HG03378 (cell line): ENCODE measurements at regions not wholly inside any gene's neighbourhood (a gene's known extent, or its start where the extent isn't known, plus 50 kb on each side); places are given as distances from the start of the nearest gene placed in this dataset.
"Not testable (repeated sequence)": the region's sequence is repeated elsewhere in the genome, so short reads cannot be mapped to it uniquely, and the experiment has no call there.

Experiments
- ATAC-seq: cut with Tn5 transposase; IDR thresholded peaks from one replicate; pipeline ENCODE4 v1.9.1; 2021; ENCODE audit warnings: mild to moderate bottlenecking, moderate library complexity; ENCODE audit not compliant: unreplicated experiment

DNA sequence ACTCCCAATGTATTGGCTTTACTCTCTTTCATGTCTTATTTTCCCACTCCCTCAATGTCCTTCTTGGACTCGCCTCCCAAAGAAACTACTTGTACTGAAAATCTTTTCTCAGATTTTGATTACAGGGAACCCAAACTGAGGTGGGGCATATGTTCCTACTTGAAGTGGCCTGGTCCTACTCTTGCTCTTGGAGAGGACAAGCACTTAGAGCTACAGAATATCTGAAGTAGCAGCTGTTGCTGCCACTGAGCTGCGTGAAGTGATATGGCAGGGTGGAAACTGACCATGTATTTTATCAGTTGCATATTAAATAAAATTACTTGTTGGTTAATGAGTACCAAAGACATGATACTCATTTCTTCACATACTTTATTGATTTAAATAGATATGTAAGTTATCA lies 129.5 kb downstream of the TSEN15 start:
- ATAC-seq: no peak

DNA sequence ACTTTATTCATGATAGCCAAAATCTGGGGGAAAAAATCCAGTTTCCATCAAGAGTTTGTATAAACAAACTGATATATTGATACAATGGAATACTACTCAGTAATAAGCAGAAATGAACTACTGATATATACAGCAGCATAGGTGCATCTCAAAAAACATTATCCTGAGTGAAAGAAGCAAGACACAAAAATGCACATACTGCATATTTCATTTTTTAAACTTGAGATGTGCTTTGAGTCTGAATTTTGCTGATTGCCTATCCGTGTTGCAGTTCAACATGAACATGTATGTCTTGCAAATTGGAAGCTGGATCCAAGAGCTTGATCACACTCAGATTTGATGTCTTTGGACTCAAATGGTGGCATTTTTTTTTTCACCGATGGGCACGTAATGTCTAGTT lies 132.4 kb downstream of the TSEN15 start:
- no peak for ATAC-seq

DNA sequence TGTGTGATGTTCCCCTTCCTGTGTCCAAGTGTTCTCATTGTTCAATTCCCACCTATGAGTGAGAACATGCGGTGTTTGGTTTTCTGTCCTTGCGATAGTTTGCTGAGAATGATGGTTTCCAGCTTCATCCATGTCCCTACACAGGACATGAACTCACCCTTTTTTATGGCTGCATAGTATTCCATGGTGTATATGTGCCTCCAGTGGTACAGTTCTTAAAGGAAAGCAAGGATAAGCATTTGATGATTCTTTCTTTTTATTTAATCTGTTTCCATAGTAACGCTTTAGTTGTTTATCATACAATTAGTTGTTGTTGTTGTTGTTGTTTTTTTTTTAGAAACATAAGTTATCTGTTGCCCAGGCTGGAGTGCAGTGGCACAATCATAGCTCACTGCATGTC lies 133.1 kb downstream of the TSEN15 start:
- ATAC-seq: not testable (repeated sequence)

DNA sequence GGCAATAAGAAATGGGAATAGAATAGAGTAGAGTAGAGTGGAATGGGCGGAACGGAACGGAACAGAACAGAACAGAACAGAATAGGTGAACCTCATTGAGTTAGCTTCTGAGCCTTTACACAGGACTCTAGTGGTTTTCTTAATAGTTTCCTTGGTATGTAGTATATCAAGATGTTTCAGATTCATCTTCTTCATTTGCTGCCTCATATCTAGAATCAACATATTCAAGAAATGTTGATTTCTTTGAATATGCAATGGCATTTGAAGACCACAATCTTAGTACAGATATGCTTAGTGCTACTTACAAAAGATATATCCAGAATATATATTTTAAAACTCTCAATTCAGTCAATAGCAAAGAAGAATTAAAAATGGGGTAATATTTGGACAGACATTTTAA lies 133.8 kb downstream of the TSEN15 start:
- no peak for ATAC-seq

DNA sequence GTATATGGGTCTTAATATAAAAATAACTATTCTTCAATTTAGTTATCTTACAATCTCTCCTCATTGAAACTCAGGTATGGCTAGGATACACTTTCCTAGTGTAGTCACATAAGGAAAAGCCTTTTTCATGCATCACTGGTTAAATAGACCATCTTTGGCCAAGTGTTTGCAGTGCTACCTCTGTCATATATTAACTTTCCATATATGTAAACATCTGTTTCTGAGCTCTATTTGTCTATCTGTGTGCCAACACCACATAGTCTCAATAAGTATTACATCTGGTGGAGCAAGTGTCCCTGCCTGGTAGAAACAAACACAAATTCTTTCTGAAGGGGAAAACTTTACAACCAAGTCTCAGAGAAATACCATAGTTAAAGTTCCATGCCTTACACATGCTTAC lies 134.6 kb downstream of the TSEN15 start:
- ATAC-seq: no peak

DNA sequence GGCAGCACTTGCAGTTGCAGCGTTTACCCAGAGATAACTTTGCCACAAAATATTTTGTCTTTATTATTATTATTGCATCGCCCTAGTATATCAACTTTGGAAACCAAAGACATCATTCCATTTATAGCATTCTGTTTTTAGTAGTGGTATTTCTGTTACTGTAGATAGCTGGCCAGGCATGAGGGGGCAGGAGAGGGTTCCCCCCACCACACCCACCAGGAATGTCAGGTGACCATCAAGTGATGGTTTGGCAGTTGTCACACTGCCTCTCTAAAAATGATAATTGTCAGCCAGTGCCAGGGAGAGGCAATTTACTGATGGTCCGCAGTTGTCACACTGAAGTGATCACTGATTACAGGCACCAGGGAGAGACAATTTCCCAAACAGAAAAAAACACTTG lies 135.6 kb downstream of the TSEN15 start:
- no peak for ATAC-seq

DNA sequence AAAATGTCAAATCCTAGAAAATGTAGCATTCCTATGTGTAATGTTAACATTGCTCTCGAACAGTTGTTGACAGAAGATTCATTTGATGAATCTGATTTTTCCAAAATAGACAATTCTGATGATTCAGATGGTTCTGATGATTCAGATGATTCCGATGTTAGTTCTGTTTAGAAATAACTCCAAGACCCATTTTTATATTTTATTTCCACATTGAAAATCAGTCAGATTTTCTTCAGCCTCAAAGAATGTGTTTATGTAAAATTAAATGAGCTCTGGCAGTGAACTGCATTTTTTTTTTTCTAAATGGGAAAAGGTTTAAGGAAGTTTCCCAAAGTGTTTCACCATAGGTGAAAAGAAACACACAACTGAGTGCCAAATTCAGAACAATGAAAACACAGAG lies 136.5 kb downstream of the TSEN15 start:
- no peak for ATAC-seq

DNA sequence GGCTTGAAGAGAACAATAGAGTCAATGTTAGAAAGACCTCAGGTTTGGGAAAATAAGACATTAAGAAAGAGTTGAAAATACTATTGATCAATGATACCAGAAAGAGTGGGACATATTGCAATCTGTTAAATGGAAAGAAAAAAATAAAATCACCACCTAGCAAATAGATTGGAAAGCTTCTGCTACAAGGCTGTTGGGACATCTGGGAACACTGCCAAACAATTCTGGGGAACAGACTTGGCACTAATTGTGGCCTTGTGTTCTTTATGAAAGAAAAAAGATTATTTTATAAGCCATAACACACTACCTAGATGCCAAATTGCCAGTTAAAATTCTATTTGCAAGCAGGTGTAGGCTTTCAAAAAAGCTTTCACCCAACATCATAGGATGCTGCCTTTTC lies 137.8 kb downstream of the TSEN15 start:
- no peak for ATAC-seq

DNA sequence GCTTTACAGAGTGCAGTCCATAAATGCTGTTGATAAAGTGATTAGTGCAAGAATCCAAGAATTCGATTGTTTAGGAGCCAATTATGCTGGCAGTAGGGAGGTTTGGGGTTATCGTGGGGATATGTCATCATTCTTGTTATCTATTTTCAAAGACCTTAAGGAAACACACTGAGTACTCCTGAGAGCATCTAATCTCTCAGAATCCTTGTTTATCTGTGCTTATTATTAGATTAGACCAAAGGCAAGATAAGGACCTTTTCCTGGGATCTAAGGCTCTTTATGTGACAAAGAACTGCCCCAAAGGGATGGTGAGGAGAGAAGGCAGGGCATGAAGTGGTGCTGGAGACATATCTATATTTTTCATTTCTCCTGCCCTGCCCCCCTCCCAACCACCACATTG lies 139.1 kb downstream of the TSEN15 start:
- ATAC-seq: no peak

DNA sequence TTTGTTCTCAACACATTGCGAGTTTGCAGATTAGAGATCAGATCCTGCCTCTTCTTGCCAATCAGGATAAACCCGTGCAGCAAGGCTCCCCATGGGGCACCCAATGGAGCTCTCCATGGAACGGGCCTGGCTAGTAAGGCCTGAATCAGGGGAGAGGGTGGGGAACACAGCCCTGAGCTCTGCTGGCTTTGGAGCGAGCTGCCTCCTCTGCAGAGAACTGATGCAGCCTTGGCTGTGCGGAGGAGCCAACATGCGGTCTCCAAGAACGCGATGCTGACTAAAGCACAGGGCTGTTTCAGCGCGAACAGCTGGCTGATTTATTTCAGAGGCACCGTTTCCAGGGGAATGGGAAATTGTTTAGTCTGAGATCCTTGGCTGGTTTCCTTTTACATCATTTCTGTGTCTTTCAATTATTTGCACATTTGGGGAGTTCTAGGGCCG lies 139.7 kb downstream of the TSEN15 start:
- no peak for ATAC-seq

DNA sequence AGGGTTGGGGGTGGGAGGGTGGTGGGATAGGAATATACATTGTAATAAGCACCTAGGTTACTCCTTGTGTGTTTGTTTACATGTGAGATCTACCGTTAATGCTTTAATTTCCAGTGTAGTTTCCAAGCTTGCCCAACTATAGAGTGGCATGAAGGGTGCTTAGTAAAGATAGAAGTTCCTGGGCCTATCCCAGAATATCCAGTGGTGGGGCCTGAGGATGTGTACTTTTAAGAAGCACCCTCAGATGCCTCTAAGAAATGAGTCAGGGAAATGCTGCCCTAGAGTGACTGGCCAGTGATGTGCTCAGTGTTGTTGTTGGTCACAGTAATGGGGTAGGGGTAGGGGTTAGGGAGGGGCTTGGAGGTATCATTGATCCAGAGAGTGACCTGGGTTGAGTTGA lies 141.3 kb downstream of the TSEN15 start:
- no peak for ATAC-seq

DNA sequence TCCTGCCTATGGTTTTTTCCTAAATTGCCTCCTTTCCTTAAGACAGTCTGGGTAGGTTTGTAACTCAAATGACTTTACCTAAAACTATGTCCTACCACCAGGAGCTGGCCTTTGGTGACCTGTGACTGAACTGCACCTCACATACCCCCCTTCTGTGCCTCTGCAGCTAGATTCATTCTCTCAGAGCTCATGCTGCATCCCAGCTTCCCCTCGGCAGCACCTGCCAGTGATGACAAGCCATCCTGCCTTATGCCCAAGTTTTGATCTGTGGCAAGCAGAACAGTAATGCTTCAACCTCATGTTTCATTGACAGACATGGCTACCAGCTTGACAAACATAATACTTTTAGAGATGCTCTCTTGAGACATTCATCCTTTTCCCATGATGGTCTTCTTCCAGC lies 141.9 kb downstream of the TSEN15 start:
- ATAC-seq: no peak

DNA sequence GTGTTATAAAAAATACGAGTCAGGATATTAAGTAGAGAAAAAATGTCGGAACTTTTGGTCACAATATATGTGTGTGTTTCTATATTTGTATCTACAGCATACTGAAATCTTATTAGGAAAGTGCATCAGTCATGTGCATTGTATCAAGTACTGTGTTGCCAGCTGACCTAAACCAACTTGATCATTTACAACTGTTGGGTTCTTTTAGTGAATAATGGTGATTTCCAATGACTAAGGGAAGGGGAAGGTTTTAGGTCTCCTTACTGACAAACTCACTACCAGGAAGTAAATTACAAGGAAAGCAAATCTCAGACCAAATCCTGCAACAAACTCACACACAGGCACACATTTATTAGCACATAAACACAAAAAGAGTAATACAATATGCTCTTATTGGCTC lies 142.7 kb downstream of the TSEN15 start:
- no peak for ATAC-seq

DNA sequence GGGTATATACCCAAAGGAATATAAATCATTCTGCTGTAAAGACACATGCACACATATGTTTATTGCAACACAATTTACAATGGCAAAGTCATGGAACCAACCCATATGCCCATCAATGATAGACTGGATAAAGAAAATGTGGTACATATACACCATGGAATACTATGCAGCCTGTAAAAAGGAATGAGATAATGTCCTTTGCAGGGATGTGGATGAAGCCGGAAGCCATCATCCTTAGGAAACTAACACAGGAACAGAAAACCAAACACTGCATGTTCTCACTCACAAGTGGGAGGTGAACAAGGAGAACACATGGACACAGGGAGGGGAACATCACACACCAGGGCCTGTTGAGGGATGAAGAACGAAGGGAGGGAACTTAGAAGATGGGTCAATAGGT lies 144.2 kb downstream of the TSEN15 start:
- ATAC-seq: not testable (repeated sequence)

DNA sequence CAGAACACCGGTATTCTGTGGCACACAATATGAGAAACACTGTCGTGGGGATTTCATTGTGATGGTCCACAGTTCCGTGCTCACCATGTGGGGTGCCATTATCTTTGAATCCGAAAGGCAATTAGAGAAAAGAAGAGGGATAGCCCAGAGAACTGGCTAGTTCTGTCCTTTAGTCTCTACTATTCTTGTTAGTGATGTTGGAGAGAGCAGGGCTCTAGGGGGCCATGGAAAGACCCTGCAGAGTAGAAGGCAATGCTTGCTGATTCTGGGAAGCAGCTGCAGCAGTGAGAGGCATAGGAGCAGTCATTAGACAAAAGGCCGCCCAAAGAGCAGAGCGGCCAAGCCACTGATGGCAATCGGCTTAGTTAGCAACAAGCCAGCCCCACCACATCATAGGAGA lies 146.3 kb downstream of the TSEN15 start:
- no peak for ATAC-seq

DNA sequence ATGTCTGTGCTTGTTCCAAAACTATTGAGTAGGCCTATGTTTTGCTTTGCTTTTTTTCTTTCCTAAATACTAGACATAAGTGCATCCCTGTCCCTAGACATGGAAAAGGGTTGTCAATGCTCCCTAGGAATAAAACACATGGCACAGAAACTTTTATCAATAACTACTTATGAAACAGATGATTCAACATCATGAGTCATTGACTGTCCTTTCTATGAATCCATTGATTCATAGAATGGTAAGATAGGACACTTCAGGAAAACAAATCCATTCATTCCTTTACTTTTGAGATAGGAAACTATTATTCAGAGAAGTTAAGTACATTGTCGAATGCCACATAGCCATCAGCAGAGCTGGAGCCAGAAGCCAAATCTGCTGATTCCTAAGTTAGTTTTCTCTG lies 147.5 kb downstream of the TSEN15 start:
- no peak for ATAC-seq

DNA sequence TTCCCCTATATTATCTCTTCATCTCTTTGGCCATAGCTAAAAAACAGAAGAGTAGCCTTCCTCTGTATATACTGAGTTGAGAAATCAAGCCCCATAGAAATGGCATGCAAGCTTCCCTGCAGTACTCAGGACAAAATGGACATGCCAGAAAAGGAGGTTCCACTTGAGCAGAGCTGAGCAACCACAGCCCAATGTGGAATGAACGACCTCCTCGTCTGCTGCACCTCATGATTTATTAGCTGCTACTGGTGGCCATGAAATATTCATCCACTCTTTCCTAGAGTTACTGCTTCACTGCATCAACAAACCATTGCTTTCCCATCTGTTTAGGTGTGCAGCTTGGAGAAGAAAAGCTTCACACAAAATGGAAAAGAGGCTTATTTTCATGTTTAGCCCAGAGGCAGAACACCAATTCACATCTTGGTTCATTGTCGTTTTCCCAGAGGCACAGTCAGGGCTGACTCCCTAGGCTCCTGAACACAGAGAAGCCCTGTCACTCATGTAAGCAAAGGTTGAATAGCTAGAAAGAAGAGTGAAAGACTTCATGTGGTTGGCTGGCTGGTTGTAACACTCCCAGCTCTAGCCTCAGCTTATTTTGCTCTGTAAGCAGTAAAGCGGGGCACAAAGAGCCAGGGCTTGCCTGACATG lies 148.0 kb downstream of the TSEN15 start:
- ATAC-seq: no peak

DNA sequence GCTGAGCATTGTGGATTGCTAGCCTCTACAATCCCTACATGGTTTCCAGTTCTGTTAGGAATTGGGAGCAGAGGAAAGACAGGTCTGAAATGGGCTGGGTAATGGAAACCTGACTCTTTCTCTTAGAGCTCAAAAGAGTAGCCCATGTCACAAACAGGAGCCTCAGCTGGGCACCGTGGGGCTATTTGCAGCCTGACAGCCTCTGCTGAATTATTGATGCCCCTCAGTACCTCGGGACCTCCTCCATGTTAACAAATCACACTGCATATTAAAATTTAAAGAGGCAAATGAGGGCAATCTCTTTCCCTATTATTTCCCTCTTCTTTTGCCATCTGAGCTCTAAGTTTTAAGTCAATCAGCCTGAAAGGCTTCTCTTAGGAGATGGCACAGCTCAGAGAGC lies 157.1 kb downstream of the TSEN15 start:
- no peak for ATAC-seq

DNA sequence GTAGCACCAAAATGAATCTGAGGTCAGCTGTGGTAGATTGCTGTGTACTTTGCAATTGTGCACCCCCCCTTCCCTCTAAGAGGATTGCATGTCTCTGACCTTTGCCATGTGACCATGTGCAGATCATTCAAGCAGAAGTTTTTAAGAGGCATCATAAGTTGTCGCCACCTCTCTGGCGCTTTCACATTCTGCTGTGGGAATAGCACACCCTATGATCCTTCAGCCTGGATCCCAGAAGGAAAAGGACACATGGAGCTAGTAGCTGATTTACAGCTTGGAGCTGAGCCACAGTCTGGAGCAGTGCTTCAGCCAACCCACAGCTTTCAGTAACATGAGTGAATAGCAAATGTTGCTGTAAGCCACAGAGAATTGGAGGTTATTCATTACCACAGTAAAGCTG lies 158.5 kb downstream of the TSEN15 start:
- ATAC-seq: no peak

DNA sequence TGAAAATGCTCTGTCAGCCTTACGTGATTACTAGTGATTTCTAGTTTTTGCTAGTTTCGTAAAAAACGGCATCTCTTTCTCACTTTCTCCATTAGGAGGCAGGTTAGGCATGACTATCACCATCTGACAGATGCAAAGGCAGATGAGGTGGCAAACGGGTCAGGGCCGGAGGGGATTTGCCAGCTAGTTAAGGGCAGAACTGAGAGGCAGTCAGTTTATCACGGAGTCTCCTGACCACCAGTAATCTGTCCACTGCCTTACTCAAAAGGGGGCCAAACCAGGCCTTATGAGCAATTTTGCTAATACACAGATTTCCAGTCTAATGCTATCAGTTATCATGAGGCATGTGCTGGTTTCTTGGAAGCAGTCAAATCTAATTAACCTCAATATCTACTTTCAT lies 159.3 kb downstream of the TSEN15 start:
- no peak for ATAC-seq

DNA sequence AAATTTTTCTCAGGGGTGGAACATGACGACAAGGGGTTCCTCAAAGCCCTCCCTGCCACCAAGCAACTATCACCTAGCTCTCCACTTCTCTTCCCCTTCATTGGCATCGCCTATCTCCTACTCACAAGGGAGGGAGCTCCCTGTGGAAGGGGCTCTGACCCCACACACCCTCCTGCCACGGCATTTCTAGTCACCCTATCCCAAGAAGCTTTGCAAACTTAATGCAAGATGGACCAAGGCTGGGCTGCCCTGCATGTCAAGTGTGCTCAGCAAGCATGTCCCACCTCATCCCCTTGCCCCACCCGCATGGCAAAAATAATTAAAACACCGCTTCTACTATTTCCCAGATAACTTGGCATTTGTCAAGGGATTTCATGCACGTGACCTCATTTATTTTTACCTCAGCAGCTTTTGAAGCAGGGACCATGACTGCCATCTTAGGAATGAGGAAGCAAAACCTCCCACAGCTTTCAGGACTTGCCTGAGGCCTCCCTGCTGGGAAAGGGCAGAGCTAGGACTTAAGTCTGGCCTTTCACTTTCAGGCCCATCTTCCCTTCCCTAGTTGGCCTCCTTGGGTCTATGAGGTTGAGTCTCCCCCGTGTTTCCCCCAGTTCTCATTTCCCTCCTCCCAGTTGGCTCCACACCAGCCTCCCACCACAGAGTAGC lies 161.3 kb downstream of the TSEN15 start:
- ATAC-seq: no peak

DNA sequence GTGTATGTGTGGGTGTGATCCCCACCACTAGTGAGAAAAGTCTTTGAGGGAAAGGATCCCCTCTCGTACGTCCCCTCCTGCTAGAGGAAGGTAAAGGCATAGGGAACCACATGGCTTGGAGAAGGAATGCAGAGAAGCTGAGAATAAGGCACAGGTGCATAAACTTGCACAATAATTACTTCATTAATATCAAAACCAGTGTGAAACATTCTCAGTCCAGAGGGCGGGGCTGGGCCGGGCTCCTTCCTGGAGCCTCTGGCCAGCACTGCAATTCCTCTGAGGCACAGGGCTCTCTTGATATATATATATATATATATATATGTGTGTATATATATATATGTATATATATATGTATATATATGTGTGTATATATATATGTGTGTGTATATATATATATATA lies 162.6 kb downstream of the TSEN15 start:
- no peak for ATAC-seq
